GM23248 (cell line): ENCODE measurements at regions not wholly inside any gene's neighbourhood (a gene's known extent, or its start where the extent isn't known, plus 50 kb on each side); places are given as distances from the start of the nearest gene placed in this dataset.

ENCODE experiments used
- EZH2 ChIP-seq: fragments of 200-600 bp; sonication (generic); IDR thresholded peaks from 2 replicates; pipeline ENCODE4 v1.6.1; 2018; ENCODE audit warnings: antibody characterized with exemption, mild to moderate bottlenecking; ENCODE audit not compliant: insufficient read depth, poor library complexity, severe bottlenecking
- EZH2phosphoT487 ChIP-seq: fragments of 200-600 bp; sonication (generic); IDR thresholded peaks from 2 replicates; pipeline ENCODE4 v1.6.1; 2018; ENCODE audit warnings: antibody characterized with exemption, moderate library complexity, mild to moderate bottlenecking, low read depth; ENCODE audit not compliant: insufficient read depth

- TF ChIP-seq EZH2 = no peak
- no peak for TF ChIP-seq EZH2phosphoT487
Observed at GRCh38 chr22:22834204-22834603, 53.4 kb upstream of the IGLL5 start.
